ENCODE measurements at regions not wholly inside any gene's neighbourhood (a gene's known extent, or its start where the extent isn't known, plus 50 kb on each side); places are given as distances from the start of the nearest gene placed in this dataset.

- no peak overlapping the region for H3K4me2 ChIP-seq (ENCODE audit: insufficient read depth, insufficient read length, low read length)
- no peaks in the 10 kb centered on the region for H3K23me2 ChIP-seq (ENCODE audit: insufficient read length, low read depth, low read length, poor library complexity, severe bottlenecking)
- no peaks in the 10 kb centered on the region for H3K9me3 ChIP-seq (ENCODE audit: control insufficient read depth, low read depth, low read length)
- no CpG with 5 or more reads among the region's 2 CpGs for WGBS (ENCODE audit: extremely low coverage, insufficient read length, low lambda C conversion rate)
- peaks cover 3% of the 10 kb centered on the region; the same call in 1 of the 2 replicates for H3K27me3 ChIP-seq (ENCODE audit: insufficient read depth, low read length)
- no peak overlapping the region for H2BK120ac ChIP-seq (ENCODE audit: low read depth, low read length, poor library complexity, severe bottlenecking)
- Mint-ChIP-seq H3K36me3 (ENCODE audit: insufficient read depth in 1 of 3, low read depth in 3 of 3) (no peaks in the 10 kb centered on the region; a peak in 1 of 7 replicates), H3K27me3 (ENCODE audit: low read depth) (peaks cover 49% of the 10 kb centered on the region), H3K9me3 (no peaks in the 10 kb centered on the region; a peak in 1 of 5 replicates), H3K4me1 (peaks cover 51% of the 10 kb centered on the region in 2 experiments), H3K4me3 (no peak overlapping the region), H3K27ac (no peak overlapping the region)
- H2AFZ ChIP-seq (ENCODE audit: low read length): no peak overlapping the region
- H3K23ac ChIP-seq (ENCODE audit: insufficient read length, low read depth, low read length): no peak overlapping the region
- H4K5ac ChIP-seq (ENCODE audit: insufficient read length, low read depth, low read length): no peak overlapping the region
- H3K79me2 ChIP-seq (ENCODE audit: insufficient read depth, low read length): no peaks in the 10 kb centered on the region
- H2AK5ac ChIP-seq (ENCODE audit: insufficient read length, low read length): no peak overlapping the region
- no peak overlapping the region for H3K27ac ChIP-seq (ENCODE audit: insufficient read length, low read depth, low read length)
- no peak overlapping the region for H3T11ph ChIP-seq (ENCODE audit: low read length)
- H4K8ac ChIP-seq (replicated peaks; ENCODE audit: insufficient read length, low read depth, low read length): no peak overlapping the region
- no peaks in the 10 kb centered on the region for H4K20me1 ChIP-seq (ENCODE audit: control insufficient read depth, insufficient read depth, insufficient read length)
- no peak overlapping the region for H3K4ac ChIP-seq (ENCODE audit: low read depth, low read length)
- no peak overlapping the region for H3K18ac ChIP-seq (ENCODE audit: insufficient read length, low read depth, low read length)
- no peak overlapping the region for H3K14ac ChIP-seq (ENCODE audit: insufficient read depth, low read length)
- no peak overlapping the region for H2BK5ac ChIP-seq (ENCODE audit: insufficient read length, low read length)
- H3K79me1 ChIP-seq (ENCODE audit: insufficient read depth, low read depth, low read length, poor library complexity, severe bottlenecking): no peaks in the 10 kb centered on the region
- H4K91ac ChIP-seq (ENCODE audit: insufficient read length, low read depth, low read length): no peak overlapping the region
- TF ChIP-seq CTCF (conservative IDR thresholded peaks at IDR 0.05): no peak
- H3K56ac ChIP-seq (ENCODE audit: insufficient read length, low read depth, low read length): no peak overlapping the region
- no peak overlapping the region for H2BK20ac ChIP-seq (ENCODE audit: low read depth, low read length, poor library complexity, severe bottlenecking)
- no peaks in the 10 kb centered on the region for H3K4me1 ChIP-seq (ENCODE audit: insufficient read depth, low read length)
- H2BK15ac ChIP-seq (ENCODE audit: low read depth, low read length): no peak overlapping the region
- no peak overlapping the region for H3K9ac ChIP-seq (ENCODE audit: extremely low read depth, insufficient read length, low read length)
- no peak for DNase-seq
- H2BK12ac ChIP-seq (ENCODE audit: insufficient read length, low read depth, low read length): no peak overlapping the region
These were observed 150.1 kb downstream of the PLPP3 start for GRCh38 chr1:56429288-56429687.

All from H9 (cell line).